BLaER1 treated with 17β-estradiol and CSF1 and Interleukin-3, amounts not matched to agents 10 nM and 100 nM (cell line): ENCODE measurements at regions not wholly inside any gene's neighbourhood (a gene's known extent, or its start where the extent isn't known, plus 50 kb on each side); places are given as distances from the start of the nearest gene placed in this dataset.
"Not testable (repeated sequence)": the region's sequence is repeated elsewhere in the genome, so short reads cannot be mapped to it uniquely, and the experiment has no call there.

Source experiments
- H3K27ac ChIP-seq, 11 experiments: shearing (Covaris generic); formaldehyde crosslinking; 2 replicates each; pipeline ENCODE4 v1.8.1; 2022
- H3K27me3 ChIP-seq, 11 experiments: shearing (Covaris generic); formaldehyde crosslinking; 2 replicates each; pipeline ENCODE4 v1.8.1; 2022
- H3K36me3 ChIP-seq, 11 experiments: shearing (Covaris generic); formaldehyde crosslinking; 2 replicates each; pipeline ENCODE4 v1.8.1; 2022
- H3K4me1 ChIP-seq, 10 experiments: shearing (Covaris generic); formaldehyde crosslinking; 2 replicates each; pipeline ENCODE4 v1.8.1; 2022
- H3K4me2 ChIP-seq, 11 experiments: shearing (Covaris generic); formaldehyde crosslinking; 2 replicates each; pipeline ENCODE4 v1.8.1; 2022
- H3K4me3 ChIP-seq, 10 experiments: shearing (Covaris generic); formaldehyde crosslinking; 2 replicates each; pipeline ENCODE4 v1.8.1; 2022
- H3K9ac ChIP-seq, 11 experiments: shearing (Covaris generic); formaldehyde crosslinking; 2 replicates each; pipeline ENCODE4 v1.8.1; 2022
- H3K9me3 ChIP-seq, 11 experiments: shearing (Covaris generic); formaldehyde crosslinking; replicated peaks in 1 of 11; 2 replicates each; pipeline ENCODE4 v1.8.1; 2022
- H4K20me1 ChIP-seq, 11 experiments: shearing (Covaris generic); formaldehyde crosslinking; 2 replicates each; pipeline ENCODE4 v1.8.1; 2022
- Cebpa-rat ChIP-seq, 11 experiments: shearing (Covaris generic); IDR thresholded peaks; 2 replicates each; pipeline ENCODE4 v1.8.1; 2022

- no peak overlapping the region for H3K4me2 ChIP-seq
- no peak overlapping the region for H3K9ac ChIP-seq
- peaks cover 0 to 17% (median 0%) of the 10 kb centered on the region in 10 experiments; a peak in 4 of 20 replicates for H3K4me1 ChIP-seq
- peaks cover 18 to 25% (median 22%) of the 10 kb centered on the region in 11 experiments for H3K9me3 ChIP-seq
- H3K27me3 ChIP-seq, result no peaks in the 10 kb centered on the region
- no peak for TF ChIP-seq Cebpa-rat (IDR thresholded peaks at IDR 0.05)
- H3K36me3 ChIP-seq, result no peaks in the 10 kb centered on the region
- H3K27ac ChIP-seq, result no peak overlapping the region
- H4K20me1 ChIP-seq, result no peaks in the 10 kb centered on the region
- H3K4me3 ChIP-seq, result no peak overlapping the region
Observed at GRCh38 chr5:155629597-155629996, 616.0 kb downstream of the KIF4B start.

- peaks cover 18 to 29% (median 26%) of the 10 kb centered on the region in 11 experiments for H3K9me3 ChIP-seq
- H3K9ac ChIP-seq, result no peak overlapping the region
- peaks cover 0 to 17% (median 0%) of the 10 kb centered on the region in 10 experiments; a peak in 4 of 20 replicates for H3K4me1 ChIP-seq
- no peaks in the 10 kb centered on the region for H3K36me3 ChIP-seq
- no peaks in the 10 kb centered on the region for H3K27me3 ChIP-seq
- H3K4me3 ChIP-seq, result no peak overlapping the region
- no peak overlapping the region; a peak in 1 of 22 replicates for H3K27ac ChIP-seq
- no peaks in the 10 kb centered on the region for H4K20me1 ChIP-seq
- TF ChIP-seq Cebpa-rat (IDR thresholded peaks at IDR 0.05), result no peak
- H3K4me2 ChIP-seq, result peak overlapping the region in 2 of 11 experiments; percentile 46; a peak in 4 of 22 replicates
Observed at GRCh38 chr5:155631116-155631515, 617.6 kb downstream of the KIF4B start.

DNA sequence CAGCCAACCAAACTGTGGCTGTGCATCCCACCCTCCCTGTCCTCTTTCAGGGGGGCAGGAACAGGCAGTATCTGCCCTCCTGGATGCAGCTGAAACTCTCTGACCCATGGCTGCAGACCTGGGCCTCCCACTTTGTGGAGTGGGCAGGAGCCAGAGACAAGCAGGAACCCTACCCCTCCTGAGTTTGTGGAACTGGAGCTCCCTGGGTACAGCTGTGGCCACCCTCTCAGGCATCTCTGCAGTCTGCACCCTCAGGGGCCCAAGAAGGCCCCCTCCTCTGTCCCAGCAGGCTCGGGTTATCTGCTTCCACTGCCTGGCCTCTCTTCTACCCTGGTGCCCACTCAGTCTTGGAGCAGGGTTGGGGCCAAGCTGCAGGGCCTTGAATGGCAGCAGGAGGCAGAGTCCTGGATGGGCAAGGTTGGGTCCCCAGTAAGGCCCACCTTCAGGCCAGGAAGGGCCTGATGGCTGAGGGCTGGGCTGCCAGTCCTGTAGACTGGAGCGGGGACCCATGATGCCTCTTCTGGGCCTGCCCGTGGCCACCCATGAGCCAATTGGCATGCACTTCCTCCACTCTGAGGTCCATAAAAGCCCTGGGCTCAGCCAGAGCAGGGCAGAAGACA, 619.9 kb downstream of the KIF4B start:
- Histone ChIP-seq H3K4me3 (no peak overlapping the region), H3K27me3 (no peaks in the 10 kb centered on the region), H4K20me1 (no peaks in the 10 kb centered on the region), H3K27ac (no peak overlapping the region), H3K36me3 (no peaks in the 10 kb centered on the region), H3K9ac (no peak overlapping the region), H3K4me1 (peaks cover 0 to 17% (median 0%) of the 10 kb centered on the region in 10 experiments; a peak in 4 of 20 replicates), H3K9me3 (peaks cover 18 to 29% (median 26%) of the 10 kb centered on the region in 11 experiments), H3K4me2 (no peak overlapping the region)
- no peak for TF ChIP-seq Cebpa-rat (IDR thresholded peaks at IDR 0.05)

GRCh38 chr5:155649666-155650065, 636.1 kb downstream of the KIF4B start:
- Histone ChIP-seq H3K27ac (no peak overlapping the region), H3K4me2 (no peak overlapping the region), H3K9me3 (peaks cover 0 to 4% (median 0%) of the 10 kb centered on the region in 11 experiments; a peak in 2 of 22 replicates), H4K20me1 (no peaks in the 10 kb centered on the region), H3K36me3 (no peaks in the 10 kb centered on the region), H3K4me1 (no peaks in the 10 kb centered on the region), H3K4me3 (no peak overlapping the region), H3K27me3 (no peaks in the 10 kb centered on the region), H3K9ac (no peak overlapping the region)
- no peak for TF ChIP-seq Cebpa-rat (IDR thresholded peaks at IDR 0.05)

DNA sequence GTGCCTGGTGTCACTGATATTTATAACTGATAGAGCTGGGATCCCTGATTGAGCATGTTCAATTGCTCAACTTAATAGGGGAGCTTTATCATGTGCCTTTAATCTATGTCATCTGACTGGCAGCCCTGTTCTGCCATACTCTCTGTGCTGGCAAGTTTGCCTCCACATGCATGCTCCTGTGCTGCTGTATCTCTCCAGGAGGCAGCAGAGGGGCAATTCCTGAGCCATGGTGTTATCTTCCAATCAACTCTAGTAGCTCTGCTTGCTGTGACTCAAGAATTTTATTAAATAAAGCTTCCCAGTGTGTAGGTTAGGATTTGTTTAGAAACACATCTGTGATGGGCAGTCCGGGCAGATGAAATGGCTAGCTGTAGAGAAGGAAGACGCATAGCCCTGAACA, 642.0 kb downstream of the KIF4B start:
- Histone ChIP-seq H3K27ac (no peak overlapping the region), H3K4me2 (no peak overlapping the region), H3K27me3 (no peaks in the 10 kb centered on the region), H4K20me1 (no peaks in the 10 kb centered on the region), H3K36me3 (no peaks in the 10 kb centered on the region), H3K4me3 (no peak overlapping the region), H3K4me1 (no peaks in the 10 kb centered on the region), H3K9me3 (peaks cover 0 to 4% (median 0%) of the 10 kb centered on the region in 11 experiments; a peak in 3 of 22 replicates), H3K9ac (no peak overlapping the region)
- no peak for TF ChIP-seq Cebpa-rat (IDR thresholded peaks at IDR 0.05)

DNA sequence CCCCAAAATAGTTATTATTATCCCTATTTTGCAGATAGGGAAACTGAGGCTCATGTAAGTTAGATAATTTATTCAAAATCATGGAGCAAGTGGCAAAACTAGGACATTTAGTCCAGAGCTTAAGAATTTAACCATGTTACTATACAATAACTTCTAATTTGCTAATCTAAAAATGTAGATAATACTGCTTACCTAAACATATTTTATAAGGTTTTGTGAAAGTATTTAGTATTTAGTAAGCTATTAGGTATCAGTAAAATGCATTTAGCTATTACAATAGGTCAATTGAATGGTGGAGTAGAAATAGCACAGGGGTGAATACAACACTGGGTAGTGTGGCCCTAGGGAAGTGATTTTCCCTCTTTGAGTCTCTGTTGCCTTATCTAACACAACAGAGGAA, 648.3 kb downstream of the KIF4B start:
- no peak for TF ChIP-seq Cebpa-rat (IDR thresholded peaks at IDR 0.05)
- Histone ChIP-seq H3K27ac (no peak overlapping the region), H3K4me1 (no peaks in the 10 kb centered on the region), H4K20me1 (no peaks in the 10 kb centered on the region), H3K36me3 (no peaks in the 10 kb centered on the region), H3K9ac (no peak overlapping the region), H3K9me3 (no peaks in the 10 kb centered on the region), H3K27me3 (no peaks in the 10 kb centered on the region), H3K4me2 (no peak overlapping the region), H3K4me3 (no peak overlapping the region)

- H3K9ac ChIP-seq, result no peak overlapping the region
- H3K4me2 ChIP-seq, result no peak overlapping the region
- no peak overlapping the region for H3K27ac ChIP-seq
- H3K36me3 ChIP-seq, result no peaks in the 10 kb centered on the region
- H3K27me3 ChIP-seq, result no peaks in the 10 kb centered on the region
- no peak for TF ChIP-seq Cebpa-rat (IDR thresholded peaks at IDR 0.05)
- no peaks in the 10 kb centered on the region for H4K20me1 ChIP-seq
- H3K4me3 ChIP-seq, result no peak overlapping the region
- no peaks in the 10 kb centered on the region for H3K9me3 ChIP-seq
- H3K4me1 ChIP-seq, result no peaks in the 10 kb centered on the region
Observed at GRCh38 chr5:155665361-155665760, 651.8 kb downstream of the KIF4B start.

- H3K4me2 ChIP-seq, H3K4me1 ChIP-seq, H3K9ac ChIP-seq, H3K36me3 ChIP-seq, H4K20me1 ChIP-seq, H3K27me3 ChIP-seq, H3K27ac ChIP-seq, H3K4me3 ChIP-seq: not testable (repeated sequence)
- H3K9me3 ChIP-seq, result peaks cover 0 to 12% (median 3%) of the 10 kb centered on the region in 11 experiments; a peak in 4 of 22 replicates
Observed at GRCh38 chr5:155672001-155672400, 655.0 kb upstream of the SGCD start.

DNA sequence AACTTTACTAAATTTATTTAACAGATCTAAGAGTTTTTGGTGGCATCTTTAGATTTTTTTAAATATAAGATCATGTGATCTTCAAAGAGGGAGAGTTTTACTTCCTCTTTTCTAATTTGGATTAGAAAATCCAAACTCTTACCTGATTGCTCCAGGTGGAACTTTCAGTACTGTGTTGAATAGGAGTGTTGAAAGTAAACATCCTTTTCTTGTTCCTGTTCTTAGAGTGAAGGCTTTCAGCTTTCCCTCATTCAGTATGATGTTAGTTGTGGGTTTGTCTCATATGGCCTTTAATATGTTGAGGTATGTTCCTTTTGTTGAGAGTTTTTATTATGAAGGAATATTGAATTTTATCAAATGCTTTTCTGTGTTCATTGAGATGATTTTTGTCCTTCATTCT, 650.0 kb upstream of the SGCD start:
- Histone ChIP-seq H3K9ac (no peak overlapping the region), H3K4me3 (no peak overlapping the region), H3K27me3 (no peaks in the 10 kb centered on the region)

GRCh38 chr5:155678371-155678770, 648.6 kb upstream of the SGCD start:
- Histone ChIP-seq H4K20me1 (no peaks in the 10 kb centered on the region), H3K27me3 (no peaks in the 10 kb centered on the region), H3K4me3 (no peak overlapping the region), H3K9me3 (peaks cover 0 to 14% (median 5%) of the 10 kb centered on the region in 11 experiments; a peak in 8 of 22 replicates), H3K9ac (no peak overlapping the region), H3K27ac (no peak overlapping the region), H3K4me1 (no peaks in the 10 kb centered on the region), H3K4me2 (no peak overlapping the region), H3K36me3 (no peaks in the 10 kb centered on the region)
- TF ChIP-seq Cebpa-rat (IDR thresholded peaks at IDR 0.05), result no peak

More for the DNA sequence above, 650.0 kb upstream of the SGCD start:
- TF ChIP-seq Cebpa-rat (IDR thresholded peaks at IDR 0.05), result no peak
- Histone ChIP-seq H3K4me1 (no peaks in the 10 kb centered on the region), H3K4me2 (no peak overlapping the region), H4K20me1 (no peaks in the 10 kb centered on the region), H3K27ac (no peak overlapping the region), H3K9me3 (peaks cover 0 to 12% (median 3%) of the 10 kb centered on the region in 11 experiments; a peak in 8 of 22 replicates), H3K36me3 (no peaks in the 10 kb centered on the region)
